Loucy (cell line): ENCODE measurements at regions not wholly inside any gene's neighbourhood (a gene's known extent, or its start where the extent isn't known, plus 50 kb on each side); places are given as distances from the start of the nearest gene placed in this dataset.

Source experiments
- H2AFZ ChIP-seq: fragments of 200-600 bp; sonication (generic); 2 replicates; pipeline ENCODE4 v1.6.0; 2016; ENCODE audit warnings: antibody characterized with exemption, mild to moderate bottlenecking, low read length, moderate library complexity
- H3F3A ChIP-seq: fragments of 200-600 bp; 2 replicates; pipeline ENCODE4 v1.6.0; 2016; ENCODE audit warnings: antibody characterized with exemption, low read depth, mild to moderate bottlenecking
- H3K27me3 ChIP-seq: fragments of 200-600 bp; sonication (generic); 2 replicates; pipeline ENCODE4 v1.6.1; 2014; ENCODE audit warnings: low read length, mild to moderate bottlenecking; ENCODE audit not compliant: insufficient read depth, poor library complexity, severe bottlenecking
- H3K36me3 ChIP-seq: fragments of 200-600 bp; sonication (generic); 2 replicates; pipeline ENCODE4 v1.6.1; 2016; ENCODE audit warnings: low read length; ENCODE audit not compliant: insufficient read depth
- H3K4me1 ChIP-seq: fragments of 200-600 bp; sonication (generic); 2 replicates; pipeline ENCODE4 v1.5.1; 2014; ENCODE audit warnings: low read length, mild to moderate bottlenecking; ENCODE audit not compliant: insufficient read depth, poor library complexity, severe bottlenecking
- H3K4me2 ChIP-seq: fragments of 200-600 bp; sonication (generic); 2 replicates; pipeline ENCODE4 v1.6.0; 2014; ENCODE audit warnings: antibody characterized with exemption, low read length, low read depth, mild to moderate bottlenecking; ENCODE audit not compliant: poor library complexity, severe bottlenecking
- H3K4me3 ChIP-seq: fragments of 200-600 bp; sonication (generic); 2 replicates; pipeline ENCODE4 v1.5.1; 2014; ENCODE audit warnings: low read length, mild to moderate bottlenecking, mixed read lengths; ENCODE audit not compliant: poor library complexity, severe bottlenecking
- H3K79me2 ChIP-seq: fragments of 200-600 bp; sonication (generic); 2 replicates; pipeline ENCODE4 v1.6.1; 2014; ENCODE audit warnings: low read length; ENCODE audit not compliant: insufficient read depth
- H3K9ac ChIP-seq: fragments of 200-600 bp; sonication (generic); 2 replicates; pipeline ENCODE4 v1.6.0; 2014; ENCODE audit warnings: mild to moderate bottlenecking, low read depth, low read length, moderate library complexity; ENCODE audit not compliant: poor library complexity, severe bottlenecking
- H3K9me2 ChIP-seq: fragments of 200-600 bp; sonication (generic); replicated peaks from 2 replicates; pipeline ENCODE4 v1.6.1; 2016; ENCODE audit warnings: low read depth, low read length, mixed read lengths
- H3K9me3 ChIP-seq: fragments of 200-600 bp; sonication (generic); 2 replicates; pipeline ENCODE4 v1.6.1; 2014; ENCODE audit warnings: mild to moderate bottlenecking, antibody characterized with exemption, low read length, low read depth; ENCODE audit not compliant: insufficient read depth
- H4K20me1 ChIP-seq: fragments of 200-600 bp; sonication (generic); 2 replicates; pipeline ENCODE4 v1.6.0; 2014; ENCODE audit warnings: antibody characterized with exemption, low read length, mild to moderate bottlenecking; ENCODE audit not compliant: insufficient read depth, poor library complexity, severe bottlenecking
- EZH2phosphoT487 ChIP-seq: fragments of 200-600 bp; IDR thresholded peaks from 2 replicates; pipeline ENCODE4 v1.6.1; 2018; ENCODE audit warnings: antibody characterized with exemption, mild to moderate bottlenecking, moderate library complexity, borderline replicate concordance
- TF ChIP-seq, protein P1 (sequence below): fragments of 200-600 bp; sonication (generic); conservative IDR thresholded peaks from 2 replicates; pipeline ENCODE4 v1.5.1; 2014; ENCODE audit warnings: mild to moderate bottlenecking, antibody characterized with exemption, low read length

DNA sequence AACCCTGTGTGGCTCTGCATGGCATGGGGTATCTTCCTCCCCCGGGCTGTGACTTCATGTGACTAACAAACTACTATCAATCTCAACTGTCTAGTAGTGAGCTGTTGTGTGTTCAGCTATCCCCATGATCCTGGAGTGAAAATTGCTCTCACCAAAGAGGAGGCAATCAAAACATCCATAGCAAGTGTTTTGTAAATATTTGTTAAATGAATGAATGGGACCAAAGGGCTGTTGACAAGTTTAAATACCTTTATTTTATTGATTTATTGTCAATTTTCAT is 138.1 kb upstream of the CPM start:
- H3K79me2 ChIP-seq: no peaks in the 10 kb centered on the region
- no peak overlapping the region for H2AFZ ChIP-seq
- no peaks in the 10 kb centered on the region for H4K20me1 ChIP-seq
- no peak overlapping the region for H3K9ac ChIP-seq
- H3K9me2 ChIP-seq: no peaks in the 10 kb centered on the region
- H3K4me3 ChIP-seq: no peak overlapping the region
- TF ChIP-seq EZH2phosphoT487: no peak
- TF ChIP-seq, protein P1, sequence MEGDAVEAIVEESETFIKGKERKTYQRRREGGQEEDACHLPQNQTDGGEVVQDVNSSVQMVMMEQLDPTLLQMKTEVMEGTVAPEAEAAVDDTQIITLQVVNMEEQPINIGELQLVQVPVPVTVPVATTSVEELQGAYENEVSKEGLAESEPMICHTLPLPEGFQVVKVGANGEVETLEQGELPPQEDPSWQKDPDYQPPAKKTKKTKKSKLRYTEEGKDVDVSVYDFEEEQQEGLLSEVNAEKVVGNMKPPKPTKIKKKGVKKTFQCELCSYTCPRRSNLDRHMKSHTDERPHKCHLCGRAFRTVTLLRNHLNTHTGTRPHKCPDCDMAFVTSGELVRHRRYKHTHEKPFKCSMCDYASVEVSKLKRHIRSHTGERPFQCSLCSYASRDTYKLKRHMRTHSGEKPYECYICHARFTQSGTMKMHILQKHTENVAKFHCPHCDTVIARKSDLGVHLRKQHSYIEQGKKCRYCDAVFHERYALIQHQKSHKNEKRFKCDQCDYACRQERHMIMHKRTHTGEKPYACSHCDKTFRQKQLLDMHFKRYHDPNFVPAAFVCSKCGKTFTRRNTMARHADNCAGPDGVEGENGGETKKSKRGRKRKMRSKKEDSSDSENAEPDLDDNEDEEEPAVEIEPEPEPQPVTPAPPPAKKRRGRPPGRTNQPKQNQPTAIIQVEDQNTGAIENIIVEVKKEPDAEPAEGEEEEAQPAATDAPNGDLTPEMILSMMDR: no peak
- H3K9me3 ChIP-seq: no peaks in the 10 kb centered on the region
- no peaks in the 10 kb centered on the region for H3K4me1 ChIP-seq
- H3K4me2 ChIP-seq: no peak overlapping the region
- H3K27me3 ChIP-seq: no peaks in the 10 kb centered on the region
- no peaks in the 10 kb centered on the region for H3F3A ChIP-seq
- no peaks in the 10 kb centered on the region for H3K36me3 ChIP-seq

DNA sequence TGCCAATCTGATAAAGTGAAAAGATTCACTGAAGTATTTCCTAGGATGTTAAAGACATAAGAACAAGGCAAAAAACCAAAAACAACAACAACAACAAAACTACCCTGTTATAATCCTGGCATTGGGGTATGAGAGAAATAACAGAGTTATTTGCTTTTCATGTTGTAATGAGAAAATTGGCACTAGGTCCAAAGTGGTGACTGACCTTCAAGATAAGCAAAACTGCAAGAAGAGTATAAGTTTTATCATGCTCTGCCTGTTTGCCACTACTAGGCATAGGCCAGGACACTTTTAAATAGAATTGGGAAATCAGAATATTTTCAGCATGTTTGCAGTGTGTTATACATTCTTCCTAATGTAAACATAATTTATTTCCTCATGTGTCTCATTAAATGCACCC is 140.1 kb upstream of the CPM start:
- Histone ChIP-seq H3K36me3 (no peaks in the 10 kb centered on the region), H3K9ac (no peak overlapping the region), H3K9me2 (no peaks in the 10 kb centered on the region), H3K9me3 (no peaks in the 10 kb centered on the region), H3K79me2 (no peaks in the 10 kb centered on the region), H3K4me1 (no peaks in the 10 kb centered on the region), H3K27me3 (peaks cover 3% of the 10 kb centered on the region), H3K4me2 (no peak overlapping the region), H2AFZ (no peak overlapping the region), H3K4me3 (no peak overlapping the region), H3F3A (no peaks in the 10 kb centered on the region), H4K20me1 (no peaks in the 10 kb centered on the region)
- TF ChIP-seq EZH2phosphoT487: no peak
- TF ChIP-seq, protein P1: no peak

DNA sequence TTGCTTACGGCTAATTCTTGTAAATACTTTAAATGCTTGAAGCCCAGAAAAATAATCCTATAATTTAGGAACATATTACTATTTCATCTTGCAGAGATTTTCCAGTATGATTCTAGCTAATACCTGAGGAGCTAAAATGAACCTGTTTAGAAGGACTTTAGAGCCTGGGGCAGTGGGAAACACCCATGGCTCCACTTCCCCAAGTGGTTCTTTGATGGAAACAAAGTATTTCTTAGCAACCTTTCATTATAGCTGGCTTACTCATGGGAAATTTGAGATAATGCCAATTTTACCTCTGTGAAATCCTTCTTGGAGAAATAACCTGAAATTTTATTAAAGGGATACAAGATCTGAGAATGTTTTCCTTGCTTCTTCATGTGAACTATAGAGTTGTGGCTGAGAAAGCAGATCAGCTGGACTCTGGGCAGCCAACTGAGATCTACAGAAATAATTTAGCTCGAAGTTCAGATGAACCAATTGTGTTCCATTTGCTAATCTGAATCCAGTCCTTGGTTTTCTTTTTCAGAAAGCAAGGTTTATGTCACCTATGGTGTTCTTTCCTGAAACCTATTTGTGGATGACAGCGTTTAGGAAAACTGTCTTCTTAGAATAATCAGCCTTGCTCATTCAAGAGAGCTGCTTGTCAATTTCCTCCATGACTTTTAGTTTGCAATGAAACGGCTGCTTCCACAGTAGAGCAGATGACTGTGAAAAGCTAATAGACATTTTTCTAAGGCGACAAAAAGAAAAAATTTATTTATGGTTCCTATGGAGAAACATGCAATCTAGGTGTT is 141.8 kb upstream of the CPM start:
- TF ChIP-seq, protein P1: no peak
- no peak for TF ChIP-seq EZH2phosphoT487
- Histone ChIP-seq H3F3A (no peaks in the 10 kb centered on the region), H3K9me2 (no peaks in the 10 kb centered on the region), H4K20me1 (no peaks in the 10 kb centered on the region), H3K36me3 (no peaks in the 10 kb centered on the region), H3K4me3 (no peak overlapping the region), H3K4me2 (no peak overlapping the region), H3K79me2 (no peaks in the 10 kb centered on the region), H3K27me3 (peaks cover 3% of the 10 kb centered on the region), H3K9ac (no peak overlapping the region), H2AFZ (no peak overlapping the region), H3K9me3 (no peaks in the 10 kb centered on the region), H3K4me1 (no peaks in the 10 kb centered on the region)
